ENCODE measurements at regions not wholly inside any gene's neighbourhood (a gene's known extent, or its start where the extent isn't known, plus 50 kb on each side); places are given as distances from the start of the nearest gene placed in this dataset.
"Not testable (repeated sequence)": the region's sequence is repeated elsewhere in the genome, so short reads cannot be mapped to it uniquely, and the experiment has no call there.

GRCh38 chr13:59299584-59299983 lies 864.1 kb downstream of the DIAPH3 start:
- DNase-seq (ENCODE audit: low read depth), result no peak
- in situ Hi-C loops (cut with HindIII; ENCODE audit: low pct_unique_long_range_greater_than_20kb, low sequenced_read_pairs), result no loop called here

- in situ Hi-C loops (cut with HindIII; ENCODE audit: low pct_unique_long_range_greater_than_20kb, low sequenced_read_pairs), result no loop called here
- DNase-seq (ENCODE audit: low read depth), result no peak
These were observed 863.2 kb downstream of the DIAPH3 start for GRCh38 chr13:59300355-59301173.

GRCh38 chr13:59301174-59301567 lies 862.6 kb downstream of the DIAPH3 start:
- no peak for DNase-seq (ENCODE audit: low read depth)
- in situ Hi-C loops (cut with HindIII; ENCODE audit: low pct_unique_long_range_greater_than_20kb, low sequenced_read_pairs), result no loop called here

- in situ Hi-C loops (cut with HindIII; ENCODE audit: low pct_unique_long_range_greater_than_20kb, low sequenced_read_pairs), result no loop called here
These were observed 860.3 kb downstream of the DIAPH3 start for GRCh38 chr13:59303433-59303832.

GRCh38 chr13:59304596-59304995 lies 859.1 kb downstream of the DIAPH3 start:
- no peak for DNase-seq (ENCODE audit: low read depth)
- in situ Hi-C loops (cut with HindIII; ENCODE audit: low pct_unique_long_range_greater_than_20kb, low sequenced_read_pairs), result no loop called here

More at GRCh38 chr13:59303433-59303832, 860.3 kb downstream of the DIAPH3 start:
- no peak for DNase-seq (ENCODE audit: low read depth)

GRCh38 chr13:59305896-59306295 lies 857.8 kb downstream of the DIAPH3 start:
- in situ Hi-C loops (cut with HindIII; ENCODE audit: low pct_unique_long_range_greater_than_20kb, low sequenced_read_pairs), result no loop called here

GRCh38 chr13:59312776-59313175 lies 851.0 kb downstream of the DIAPH3 start:
- in situ Hi-C loops (cut with HindIII; ENCODE audit: low pct_unique_long_range_greater_than_20kb, low sequenced_read_pairs), result no loop called here
- DNase-seq (ENCODE audit: low read depth), result no peak

More at GRCh38 chr13:59305896-59306295, 857.8 kb downstream of the DIAPH3 start:
- no peak for DNase-seq (ENCODE audit: low read depth)

GRCh38 chr13:59318320-59318930 lies 845.3 kb downstream of the DIAPH3 start:
- peak; percentile 32 for DNase-seq (ENCODE audit: low read depth)
- in situ Hi-C loops (cut with HindIII; ENCODE audit: low pct_unique_long_range_greater_than_20kb, low sequenced_read_pairs), result no loop called here

- no peak for DNase-seq (ENCODE audit: low read depth)
- in situ Hi-C loops (cut with HindIII; ENCODE audit: low pct_unique_long_range_greater_than_20kb, low sequenced_read_pairs), result no loop called here
These were observed 844.5 kb downstream of the DIAPH3 start for GRCh38 chr13:59319276-59319675.

- in situ Hi-C loops (cut with HindIII; ENCODE audit: low pct_unique_long_range_greater_than_20kb, low sequenced_read_pairs), result no loop called here
- no peak for DNase-seq (ENCODE audit: low read depth)
These were observed 843.7 kb downstream of the DIAPH3 start for GRCh38 chr13:59320021-59320420.

- DNase-seq (ENCODE audit: low read depth); in situ Hi-C loops (cut with HindIII; ENCODE audit: low pct_unique_long_range_greater_than_20kb, low sequenced_read_pairs): not testable (repeated sequence)
These were observed 839.3 kb downstream of the DIAPH3 start for GRCh38 chr13:59324401-59324800.

- no peak for DNase-seq (ENCODE audit: low read depth)
- in situ Hi-C loops (cut with HindIII; ENCODE audit: low pct_unique_long_range_greater_than_20kb, low sequenced_read_pairs), result no loop called here
These were observed 837.0 kb downstream of the DIAPH3 start for GRCh38 chr13:59326717-59327116.

GRCh38 chr13:59330764-59331163 lies 833.0 kb downstream of the DIAPH3 start:
- in situ Hi-C loops (cut with HindIII; ENCODE audit: low pct_unique_long_range_greater_than_20kb, low sequenced_read_pairs), result no loop called here
- no peak for DNase-seq (ENCODE audit: low read depth)

GRCh38 chr13:59332966-59333365 lies 830.8 kb downstream of the DIAPH3 start:
- DNase-seq (ENCODE audit: low read depth), result no peak
- in situ Hi-C loops (cut with HindIII; ENCODE audit: low pct_unique_long_range_greater_than_20kb, low sequenced_read_pairs), result no loop called here

- no peak for DNase-seq (ENCODE audit: low read depth)
- in situ Hi-C loops (cut with HindIII; ENCODE audit: low pct_unique_long_range_greater_than_20kb, low sequenced_read_pairs), result no loop called here
These were observed 826.7 kb downstream of the DIAPH3 start for GRCh38 chr13:59337070-59337469.

- in situ Hi-C loops (cut with HindIII; ENCODE audit: low pct_unique_long_range_greater_than_20kb, low sequenced_read_pairs), result no loop called here
- DNase-seq (ENCODE audit: low read depth), result no peak
These were observed 823.6 kb downstream of the DIAPH3 start for GRCh38 chr13:59340151-59340550.

- in situ Hi-C loops (cut with HindIII; ENCODE audit: low pct_unique_long_range_greater_than_20kb, low sequenced_read_pairs), result no loop called here
- DNase-seq (ENCODE audit: low read depth), result no peak
These were observed 823.1 kb downstream of the DIAPH3 start for GRCh38 chr13:59340581-59340980.

- no peak for DNase-seq (ENCODE audit: low read depth)
- in situ Hi-C loops (cut with HindIII; ENCODE audit: low pct_unique_long_range_greater_than_20kb, low sequenced_read_pairs), result no loop called here
These were observed 821.3 kb downstream of the DIAPH3 start for GRCh38 chr13:59342400-59342799.

GRCh38 chr13:59343132-59343531 lies 820.6 kb downstream of the DIAPH3 start:
- in situ Hi-C loops (cut with HindIII; ENCODE audit: low pct_unique_long_range_greater_than_20kb, low sequenced_read_pairs), result no loop called here

More at GRCh38 chr13:59343132-59343531, 820.6 kb downstream of the DIAPH3 start:
- no peak for DNase-seq (ENCODE audit: low read depth)

All from Caki2 (cell line).